Fibroblast of villous mesenchyme (primary cell): ENCODE measurements at regions not wholly inside any gene's neighbourhood (a gene's known extent, or its start where the extent isn't known, plus 50 kb on each side); places are given as distances from the start of the nearest gene placed in this dataset.

Source experiments
- DNase-seq: peaks from one replicate; pipeline ENCODE4 v3.0.0-alpha.2; 2010; ENCODE audit warnings: low read depth
- H3K4me3 ChIP-seq: 2 replicates; pipeline ENCODE4 v1.5.1; 2011; ENCODE audit warnings: low read depth, mild to moderate bottlenecking, low read length
- CTCF ChIP-seq: IDR thresholded peaks from 2 replicates; pipeline ENCODE4 v1.5.1; 2012; ENCODE audit warnings: low read depth, mild to moderate bottlenecking, low read length; ENCODE audit not compliant: insufficient read depth

DNA sequence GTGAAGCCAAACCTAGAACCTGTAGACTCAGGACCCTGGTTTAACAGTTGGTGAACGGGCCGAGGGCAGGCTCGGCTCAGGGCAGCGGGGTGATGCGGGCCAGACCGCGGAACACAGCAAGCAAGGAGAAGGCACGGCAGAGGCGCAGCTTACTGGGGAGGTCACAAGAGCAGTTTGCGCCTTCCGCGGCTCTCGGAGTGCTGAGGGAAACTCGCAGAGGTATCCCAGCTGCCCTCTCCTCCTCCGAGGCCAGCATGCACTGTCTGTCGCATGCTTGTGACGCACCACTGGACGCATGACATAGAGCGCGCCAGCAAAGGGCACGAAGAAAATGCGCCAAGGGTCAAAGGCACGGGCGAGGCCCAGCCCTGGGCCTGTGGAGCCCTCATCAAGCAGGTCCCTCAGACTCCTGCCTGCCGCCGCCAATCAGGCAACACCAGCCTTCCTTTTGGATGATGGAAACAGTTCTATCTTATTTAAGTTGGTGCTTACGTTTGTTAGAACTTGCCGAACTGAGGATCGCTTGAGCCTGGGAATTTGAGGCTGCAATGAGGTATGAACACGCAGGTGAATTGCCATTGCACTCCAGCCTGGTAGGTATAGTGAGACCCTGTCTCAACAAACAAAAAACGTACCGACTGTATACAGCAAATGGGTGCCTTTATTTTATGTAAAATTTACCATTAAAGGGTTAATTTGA, 574.3 kb upstream of the GHITM start:
- no peak overlapping the region for H3K4me3 ChIP-seq
- DNase-seq, result no peak
- TF ChIP-seq CTCF, result no peak

DNA sequence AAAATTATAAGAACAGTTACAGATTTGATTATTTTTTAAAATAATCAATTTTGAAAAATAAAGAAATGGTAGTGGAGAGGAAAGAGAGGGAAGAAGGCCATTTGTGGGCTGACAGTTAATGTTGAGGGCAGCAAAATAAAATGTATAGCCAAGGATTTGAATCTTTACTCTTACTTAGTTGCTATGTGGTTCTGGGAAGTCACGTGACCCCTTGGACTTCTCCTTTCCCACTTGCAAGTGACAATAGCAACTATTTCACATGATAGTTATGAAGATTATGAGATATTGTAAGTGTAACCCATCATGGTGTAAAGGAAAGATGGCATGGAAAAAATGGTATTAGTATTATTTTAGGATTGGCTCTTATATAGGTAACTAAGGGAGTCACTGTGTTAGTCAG, 567.3 kb upstream of the GHITM start:
- H3K4me3 ChIP-seq, result no peak overlapping the region
- DNase-seq, result no peak
- no peak for TF ChIP-seq CTCF

DNA sequence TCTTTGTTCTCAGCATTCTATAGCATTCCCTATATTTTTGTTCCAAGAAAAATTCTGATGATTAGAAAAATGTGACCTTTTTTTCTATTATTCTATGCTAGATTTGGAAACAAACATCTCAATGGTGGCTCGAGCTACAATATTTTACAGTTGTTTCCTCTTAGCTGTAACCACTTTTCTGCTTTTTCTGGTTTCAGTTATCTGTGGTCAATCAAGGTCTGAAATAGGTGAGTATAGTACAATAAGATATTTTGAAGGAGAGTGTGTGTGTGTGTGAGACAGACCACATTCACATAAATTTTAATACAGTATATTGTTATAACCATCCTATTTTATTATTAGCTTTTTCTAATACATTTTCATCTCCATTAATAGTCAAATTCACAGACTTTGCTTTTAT, 564.5 kb upstream of the GHITM start:
- no peak for DNase-seq
- TF ChIP-seq CTCF, result no peak
- no peak overlapping the region for H3K4me3 ChIP-seq

GRCh38 chr10:83577421-83577820, 561.9 kb upstream of the GHITM start:
- no peak for DNase-seq
- TF ChIP-seq CTCF, result no peak
- H3K4me3 ChIP-seq, result no peak overlapping the region

DNA sequence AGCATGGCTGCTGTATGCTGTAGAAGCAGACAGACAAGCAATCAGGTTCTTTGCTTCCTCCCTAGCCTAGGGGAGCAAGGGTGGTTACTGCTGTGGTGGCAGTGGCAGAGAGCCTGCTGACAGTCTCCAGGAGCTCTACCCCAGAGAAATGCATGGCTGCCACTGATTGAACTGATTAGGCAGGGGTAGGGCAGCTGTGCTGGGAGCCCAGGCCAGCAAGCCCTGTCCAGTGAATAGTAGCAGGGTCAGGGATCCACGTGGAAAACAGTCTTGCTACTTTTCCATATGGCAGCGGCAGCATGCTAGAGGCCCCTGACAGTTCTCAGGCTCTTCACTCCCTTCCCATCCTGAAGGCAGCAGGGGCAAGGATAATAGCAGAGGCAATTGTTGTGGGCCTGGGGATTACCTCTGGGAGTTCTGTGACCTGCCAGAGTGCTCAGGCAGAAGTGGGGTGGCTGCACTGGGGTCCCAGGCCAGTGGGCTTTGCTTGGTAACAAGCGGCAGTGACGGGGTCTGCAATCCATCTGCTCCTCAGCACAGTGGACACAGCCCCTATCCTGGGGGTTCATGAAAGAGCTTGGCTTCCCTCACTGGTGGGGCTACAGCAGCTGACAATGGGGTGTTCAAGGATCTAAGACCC, 558.8 kb upstream of the GHITM start:
- no peak overlapping the region for H3K4me3 ChIP-seq
- DNase-seq, result no peak
- TF ChIP-seq CTCF, result no peak

GRCh38 chr10:83582407-83583095, 556.8 kb upstream of the GHITM start:
- no peak for DNase-seq
- TF ChIP-seq CTCF, result no peak
- H3K4me3 ChIP-seq, result no peak overlapping the region

- H3K4me3 ChIP-seq, result no peak overlapping the region
- TF ChIP-seq CTCF, result no peak
- no peak for DNase-seq
Observed at GRCh38 chr10:83585686-83586085, 553.6 kb upstream of the GHITM start.
